Osteoblast (primary cell): ENCODE measurements at regions not wholly inside any gene's neighbourhood (a gene's known extent, or its start where the extent isn't known, plus 50 kb on each side); places are given as distances from the start of the nearest gene placed in this dataset.

Experiments
- DNase-seq: peaks from one replicate; pipeline ENCODE4 v3.0.0; 2011; ENCODE audit warnings: low spot score, mixed read lengths; ENCODE audit not compliant: insufficient read length; ENCODE audit errors: missing footprints
- H2AFZ ChIP-seq: 2 replicates; pipeline ENCODE4 v1.6.0; 2011; ENCODE audit warnings: mild to moderate bottlenecking, low read length
- H3K27ac ChIP-seq: 2 replicates; pipeline ENCODE4 v1.5.1; 2011; ENCODE audit warnings: mild to moderate bottlenecking, low read depth, low read length, moderate library complexity
- H3K27me3 ChIP-seq: 2 replicates; pipeline ENCODE4 v1.6.0; 2012; ENCODE audit warnings: mild to moderate bottlenecking, control low read depth, inconsistent platforms, low read length, moderate library complexity; ENCODE audit not compliant: insufficient read depth
- H3K36me3 ChIP-seq: 2 replicates; pipeline ENCODE4 v1.5.1; 2011; ENCODE audit warnings: mild to moderate bottlenecking, low read length, control low read depth, moderate library complexity; ENCODE audit not compliant: insufficient read depth
- H3K4me1 ChIP-seq: 2 replicates; pipeline ENCODE4 v1.5.1; 2011; ENCODE audit warnings: mild to moderate bottlenecking, low read length, control low read depth, moderate library complexity; ENCODE audit not compliant: insufficient read depth
- H3K4me2 ChIP-seq: 2 replicates; pipeline ENCODE4 v1.6.0; 2011; ENCODE audit warnings: mild to moderate bottlenecking, low read length; ENCODE audit not compliant: insufficient read depth
- H3K4me3 ChIP-seq: fragments of 200-600 bp; sonication (generic); 3 replicates; pipeline ENCODE4 v1.5.1; 2012; ENCODE audit warnings: mild to moderate bottlenecking, low read length, inconsistent platforms; ENCODE audit not compliant: insufficient read depth
- H3K79me2 ChIP-seq: 2 replicates; pipeline ENCODE4 v1.6.0; 2012; ENCODE audit warnings: mild to moderate bottlenecking, low read length, control low read depth, inconsistent platforms; ENCODE audit not compliant: insufficient read depth
- H3K9me3 ChIP-seq: 2 replicates; pipeline ENCODE4 v1.5.1; 2011; ENCODE audit warnings: low read depth, low read length, control low read depth
- H4K20me1 ChIP-seq: 2 replicates; pipeline ENCODE4 v1.6.0; 2012; ENCODE audit warnings: mild to moderate bottlenecking, low read length, control low read depth; ENCODE audit not compliant: insufficient read depth
- TF ChIP-seq, protein P1 (sequence below): IDR thresholded peaks from 2 replicates; pipeline ENCODE4 v1.5.1; 2011; ENCODE audit warnings: mild to moderate bottlenecking, low read depth, low read length, moderate library complexity; ENCODE audit errors: extremely low read depth

DNA sequence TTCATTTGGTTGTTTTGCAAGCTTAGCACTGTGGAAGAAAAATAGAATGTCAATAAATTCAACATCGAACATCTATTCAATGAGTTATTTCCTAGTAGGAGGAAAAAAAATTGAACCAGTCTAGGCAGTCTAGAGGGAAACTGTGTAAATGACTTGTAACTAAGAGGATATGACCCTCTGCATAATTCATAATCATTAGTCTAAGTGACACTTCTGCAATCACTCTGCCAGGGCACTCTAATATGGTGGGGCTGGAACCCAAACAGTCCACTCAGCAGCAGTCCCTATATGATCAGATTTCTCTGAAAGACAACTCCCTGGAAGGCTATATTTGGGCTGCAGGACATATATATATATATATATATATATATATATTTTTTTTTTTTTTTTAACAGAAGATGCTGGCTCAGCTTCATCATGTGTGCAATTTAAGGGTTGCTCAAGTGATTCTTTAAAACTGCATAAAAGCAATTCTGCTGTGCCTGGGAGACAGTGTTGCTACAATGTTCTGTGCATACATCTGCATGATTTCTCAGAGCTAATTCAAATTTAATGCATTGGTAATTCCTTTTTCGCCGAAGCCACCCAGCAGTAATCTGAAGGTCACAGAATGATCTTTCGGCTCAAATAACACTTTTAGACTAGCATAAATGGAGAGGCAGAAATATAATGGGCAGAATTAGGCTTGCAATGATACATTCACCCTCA lies 482.1 kb upstream of the ZNF608 start:
- no peak overlapping the region for H2AFZ ChIP-seq
- TF ChIP-seq, protein P1, sequence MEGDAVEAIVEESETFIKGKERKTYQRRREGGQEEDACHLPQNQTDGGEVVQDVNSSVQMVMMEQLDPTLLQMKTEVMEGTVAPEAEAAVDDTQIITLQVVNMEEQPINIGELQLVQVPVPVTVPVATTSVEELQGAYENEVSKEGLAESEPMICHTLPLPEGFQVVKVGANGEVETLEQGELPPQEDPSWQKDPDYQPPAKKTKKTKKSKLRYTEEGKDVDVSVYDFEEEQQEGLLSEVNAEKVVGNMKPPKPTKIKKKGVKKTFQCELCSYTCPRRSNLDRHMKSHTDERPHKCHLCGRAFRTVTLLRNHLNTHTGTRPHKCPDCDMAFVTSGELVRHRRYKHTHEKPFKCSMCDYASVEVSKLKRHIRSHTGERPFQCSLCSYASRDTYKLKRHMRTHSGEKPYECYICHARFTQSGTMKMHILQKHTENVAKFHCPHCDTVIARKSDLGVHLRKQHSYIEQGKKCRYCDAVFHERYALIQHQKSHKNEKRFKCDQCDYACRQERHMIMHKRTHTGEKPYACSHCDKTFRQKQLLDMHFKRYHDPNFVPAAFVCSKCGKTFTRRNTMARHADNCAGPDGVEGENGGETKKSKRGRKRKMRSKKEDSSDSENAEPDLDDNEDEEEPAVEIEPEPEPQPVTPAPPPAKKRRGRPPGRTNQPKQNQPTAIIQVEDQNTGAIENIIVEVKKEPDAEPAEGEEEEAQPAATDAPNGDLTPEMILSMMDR = no peak
- H3K79me2 ChIP-seq = no peaks in the 10 kb centered on the region
- H3K27ac ChIP-seq = no peak overlapping the region
- no peak overlapping the region for H3K4me2 ChIP-seq
- H3K36me3 ChIP-seq = no peaks in the 10 kb centered on the region
- H3K27me3 ChIP-seq = no peaks in the 10 kb centered on the region
- H4K20me1 ChIP-seq = no peaks in the 10 kb centered on the region
- no peak overlapping the region for H3K4me3 ChIP-seq
- no peaks in the 10 kb centered on the region for H3K4me1 ChIP-seq
- H3K9me3 ChIP-seq = no peaks in the 10 kb centered on the region
- DNase-seq = no peak

DNA sequence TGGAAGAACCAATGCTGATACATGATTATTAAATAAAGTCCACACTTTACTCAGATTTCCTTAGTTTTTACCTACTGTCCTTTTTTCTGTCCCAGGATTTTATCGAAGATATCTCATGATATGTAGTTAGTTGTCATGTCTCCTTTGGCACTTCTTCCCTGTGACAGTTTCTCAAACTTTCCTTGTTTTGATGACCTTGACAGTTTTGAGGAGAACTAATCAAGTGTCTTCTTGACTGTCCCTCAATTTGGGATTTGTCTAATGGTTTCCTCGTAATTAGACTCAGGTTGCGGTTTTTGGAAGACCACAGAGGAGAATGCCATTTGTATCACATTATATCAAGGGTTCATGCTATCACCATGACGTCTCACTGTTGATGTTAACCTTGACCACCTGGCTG lies 483.1 kb upstream of the ZNF608 start:
- Histone ChIP-seq H3K4me2 (no peak overlapping the region), H3K27me3 (no peaks in the 10 kb centered on the region), H3K36me3 (no peaks in the 10 kb centered on the region), H3K27ac (no peak overlapping the region), H3K9me3 (no peaks in the 10 kb centered on the region), H3K4me1 (no peaks in the 10 kb centered on the region), H2AFZ (no peak overlapping the region), H3K4me3 (no peak overlapping the region), H4K20me1 (no peaks in the 10 kb centered on the region), H3K79me2 (no peaks in the 10 kb centered on the region)
- DNase-seq = no peak
- TF ChIP-seq, protein P1 = no peak

DNA sequence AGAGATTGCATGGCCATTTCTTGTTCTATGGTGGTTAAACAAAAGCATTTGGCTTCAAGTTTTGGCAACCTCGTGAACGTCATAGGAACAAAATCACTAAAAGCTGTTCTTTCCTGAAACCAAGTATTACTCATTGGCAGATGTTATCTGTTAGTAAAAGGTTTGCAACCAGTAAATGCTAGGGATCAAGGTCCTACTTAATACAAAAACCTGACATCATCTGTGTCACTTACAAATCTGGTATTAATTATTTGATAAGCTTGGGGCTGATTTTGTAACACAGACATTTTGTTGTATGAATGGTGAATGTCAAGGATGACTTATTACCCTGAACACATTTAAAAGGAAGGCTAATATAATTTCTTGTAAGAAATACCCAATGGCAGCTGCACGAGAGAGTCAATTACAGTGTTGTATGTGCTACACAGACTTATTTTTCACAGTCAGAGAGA lies 486.4 kb upstream of the ZNF608 start:
- TF ChIP-seq, protein P1 = no peak

DNA sequence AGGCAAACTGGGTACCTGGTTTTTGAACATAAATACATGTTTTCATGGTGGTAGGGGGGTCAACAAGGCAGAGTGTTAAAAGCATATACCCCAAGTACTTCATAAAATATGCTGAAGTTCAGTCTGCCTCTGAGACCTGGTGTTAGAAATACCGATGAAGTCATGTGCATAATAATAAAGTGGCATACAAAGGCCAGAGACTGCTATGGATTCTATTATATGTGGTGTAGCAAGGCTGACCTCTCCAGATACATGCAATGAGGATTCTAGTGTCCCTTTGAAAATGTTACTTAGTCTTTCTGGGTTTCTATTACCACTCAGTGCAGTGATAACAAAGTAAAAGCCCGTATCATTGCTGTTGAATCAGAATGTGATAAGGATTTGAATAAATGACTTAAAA lies 487.5 kb upstream of the ZNF608 start:
- Histone ChIP-seq H3K36me3 (no peaks in the 10 kb centered on the region), H4K20me1 (no peaks in the 10 kb centered on the region), H3K27me3 (no peaks in the 10 kb centered on the region), H3K9me3 (no peaks in the 10 kb centered on the region), H3K4me3 (no peak overlapping the region), H3K27ac (no peak overlapping the region), H3K79me2 (no peaks in the 10 kb centered on the region), H2AFZ (no peak overlapping the region), H3K4me1 (no peaks in the 10 kb centered on the region), H3K4me2 (no peak overlapping the region)
- no peak for DNase-seq
- TF ChIP-seq, protein P1 = no peak

More for the DNA sequence above, 486.4 kb upstream of the ZNF608 start:
- Histone ChIP-seq H3K4me2 (no peak overlapping the region), H3K9me3 (no peaks in the 10 kb centered on the region), H3K36me3 (no peaks in the 10 kb centered on the region), H2AFZ (no peak overlapping the region), H3K4me3 (no peak overlapping the region), H3K27ac (no peak overlapping the region), H3K4me1 (no peaks in the 10 kb centered on the region), H4K20me1 (no peaks in the 10 kb centered on the region), H3K79me2 (no peaks in the 10 kb centered on the region), H3K27me3 (no peaks in the 10 kb centered on the region)
- DNase-seq = peak; percentile 13
